Subcutaneous abdominal adipose tissue (tissue), 5 donors: ENCODE measurements at regions not wholly inside any gene's neighbourhood (a gene's known extent, or its start where the extent isn't known, plus 50 kb on each side); places are given as distances from the start of the nearest gene placed in this dataset.

Source experiments
- H3K27ac ChIP-seq: one replicate; pipeline ENCODE4 v1.7.0; 2013; ENCODE audit warnings: low read depth, mild to moderate bottlenecking, inconsistent platforms, low read length, moderate library complexity
- H3K27me3 ChIP-seq, 5 donors: one replicate each; pipeline ENCODE4 v1.7.0; 2013; ENCODE audit warnings: low read length in 5 of 5, inconsistent platforms in 1 of 5; ENCODE audit not compliant: control insufficient read depth in 5 of 5, insufficient read depth in 4 of 5
- H3K36me3 ChIP-seq, 5 donors: one replicate each; pipeline ENCODE4 v1.7.0; 2013; ENCODE audit warnings: low read length in 5 of 5; ENCODE audit not compliant: control insufficient read depth in 5 of 5, insufficient read depth in 5 of 5
- H3K4me1 ChIP-seq, 5 donors: one replicate each; pipeline ENCODE4 v1.7.0; 2013; ENCODE audit warnings: low read length in 5 of 5, mild to moderate bottlenecking in 3 of 5, moderate library complexity in 1 of 5; ENCODE audit not compliant: control insufficient read depth in 5 of 5, insufficient read depth in 5 of 5
- H3K4me3 ChIP-seq, 5 donors: one replicate each; pipeline ENCODE4 v1.7.0; 2013; ENCODE audit warnings: low read length in 5 of 5, low read depth in 1 of 5
- H3K9ac ChIP-seq, 5 donors: one replicate each; pipeline ENCODE4 v1.7.0; 2013; ENCODE audit warnings: low read length in 5 of 5, mild to moderate bottlenecking in 4 of 5, moderate library complexity in 3 of 5
- H3K9me3 ChIP-seq, 5 donors: one replicate each; pipeline ENCODE4 v1.7.0; 2013; ENCODE audit warnings: low read length in 5 of 5; ENCODE audit not compliant: control insufficient read depth in 5 of 5
- donor health status: healthy.
- donor health status: healthy.
- donor health status: healthy.
- donor health status: healthy.
- donor health status: healthy.

GRCh38 chr4:60187428-60187827 is 1012.7 kb upstream of the ADGRL3 start:
- no peaks in the 10 kb centered on the region for H3K36me3 ChIP-seq
- H3K9me3 ChIP-seq, result no peaks in the 10 kb centered on the region
- no peak overlapping the region for H3K4me3 ChIP-seq
- no peaks in the 10 kb centered on the region for H3K27me3 ChIP-seq
- no peaks in the 10 kb centered on the region for H3K4me1 ChIP-seq
- no peak overlapping the region for H3K27ac ChIP-seq
- no peak overlapping the region for H3K9ac ChIP-seq

GRCh38 chr4:60189286-60189685 is 1010.8 kb upstream of the ADGRL3 start:
- Histone ChIP-seq H3K9me3 (no peaks in the 10 kb centered on the region), H3K36me3 (no peaks in the 10 kb centered on the region), H3K4me3 (no peak overlapping the region), H3K27me3 (no peaks in the 10 kb centered on the region), H3K4me1 (no peaks in the 10 kb centered on the region), H3K27ac (no peak overlapping the region), H3K9ac (no peak overlapping the region)

GRCh38 chr4:60194214-60194613 is 1005.9 kb upstream of the ADGRL3 start:
- Histone ChIP-seq H3K4me3 (no peak overlapping the region), H3K27me3 (no peaks in the 10 kb centered on the region), H3K4me1 (no peaks in the 10 kb centered on the region), H3K9ac (no peak overlapping the region), H3K36me3 (no peaks in the 10 kb centered on the region), H3K27ac (no peak overlapping the region), H3K9me3 (no peaks in the 10 kb centered on the region)

GRCh38 chr4:60195256-60195655 is 1004.9 kb upstream of the ADGRL3 start:
- Histone ChIP-seq H3K36me3 (no peaks in the 10 kb centered on the region), H3K4me3 (no peak overlapping the region)

GRCh38 chr4:60201052-60201673 is 999.0 kb upstream of the ADGRL3 start:
- no peaks in the 10 kb centered on the region for H3K27me3 ChIP-seq
- no peak overlapping the region for H3K9ac ChIP-seq
- no peaks in the 10 kb centered on the region for H3K9me3 ChIP-seq
- H3K27ac ChIP-seq, result no peak overlapping the region
- no peaks in the 10 kb centered on the region for H3K4me1 ChIP-seq
- no peaks in the 10 kb centered on the region for H3K36me3 ChIP-seq
- no peak overlapping the region for H3K4me3 ChIP-seq

More at GRCh38 chr4:60195256-60195655, 1004.9 kb upstream of the ADGRL3 start:
- Histone ChIP-seq H3K4me1 (no peaks in the 10 kb centered on the region), H3K9ac (no peak overlapping the region), H3K27me3 (no peaks in the 10 kb centered on the region), H3K27ac (no peak overlapping the region), H3K9me3 (no peaks in the 10 kb centered on the region)

GRCh38 chr4:60209588-60209987 is 990.5 kb upstream of the ADGRL3 start:
- H3K27me3 ChIP-seq, result no peaks in the 10 kb centered on the region
- no peaks in the 10 kb centered on the region for H3K4me1 ChIP-seq
- no peaks in the 10 kb centered on the region for H3K9me3 ChIP-seq
- no peak overlapping the region for H3K27ac ChIP-seq
- no peaks in the 10 kb centered on the region for H3K36me3 ChIP-seq
- no peak overlapping the region for H3K4me3 ChIP-seq
- H3K9ac ChIP-seq, result no peak overlapping the region

- H3K27ac ChIP-seq, result no peak overlapping the region
- no peaks in the 10 kb centered on the region for H3K9me3 ChIP-seq
- H3K27me3 ChIP-seq, result no peaks in the 10 kb centered on the region
- H3K36me3 ChIP-seq, result no peaks in the 10 kb centered on the region
- no peak overlapping the region for H3K9ac ChIP-seq
- peaks cover 0 to 4% (median 0%) of the 10 kb centered on the region in 5 donors for H3K4me1 ChIP-seq
- no peak overlapping the region for H3K4me3 ChIP-seq
These were observed 984.2 kb upstream of the ADGRL3 start for GRCh38 chr4:60215906-60216305.

GRCh38 chr4:60216752-60217151 is 983.4 kb upstream of the ADGRL3 start:
- Histone ChIP-seq H3K36me3 (no peaks in the 10 kb centered on the region), H3K4me3 (no peak overlapping the region), H3K9ac (no peak overlapping the region), H3K27ac (no peak overlapping the region), H3K27me3 (no peaks in the 10 kb centered on the region), H3K4me1 (peaks cover 0 to 4% (median 0%) of the 10 kb centered on the region in 5 donors), H3K9me3 (no peaks in the 10 kb centered on the region)

- no peaks in the 10 kb centered on the region for H3K9me3 ChIP-seq
- H3K36me3 ChIP-seq, result no peaks in the 10 kb centered on the region
- H3K4me1 ChIP-seq, result peaks cover 0 to 9% (median 0%) of the 10 kb centered on the region in 5 donors
- no peak overlapping the region for H3K4me3 ChIP-seq
- H3K27ac ChIP-seq, result no peak overlapping the region
- no peaks in the 10 kb centered on the region for H3K27me3 ChIP-seq
- H3K9ac ChIP-seq, result no peak overlapping the region
These were observed 978.3 kb upstream of the ADGRL3 start for GRCh38 chr4:60221866-60222265.

GRCh38 chr4:60223208-60223923 is 976.8 kb upstream of the ADGRL3 start:
- Histone ChIP-seq H3K4me1 (peaks cover 0 to 9% (median 0%) of the 10 kb centered on the region in 5 donors), H3K36me3 (no peaks in the 10 kb centered on the region), H3K27ac (no peak overlapping the region), H3K9me3 (no peaks in the 10 kb centered on the region), H3K9ac (no peak overlapping the region), H3K4me3 (no peak overlapping the region), H3K27me3 (no peaks in the 10 kb centered on the region)
